Cardiac fibroblast (primary cell): ENCODE measurements at regions not wholly inside any gene's neighbourhood (a gene's known extent, or its start where the extent isn't known, plus 50 kb on each side); places are given as distances from the start of the nearest gene placed in this dataset.
"Not testable (repeated sequence)": the region's sequence is repeated elsewhere in the genome, so short reads cannot be mapped to it uniquely, and the experiment has no call there.

Source experiments
- DNase-seq, 2 donors: peaks; one replicate each; pipeline versions ENCODE4 v3.0.0 to v3.0.0-alpha.2; 2010; ENCODE audit warnings: low read depth in 2 of 2
- H3K4me3 ChIP-seq, 2 donors: replicated peaks in 1 of 2; 1 replicate in 1 of 2; 2 replicates in 1 of 2; pipeline ENCODE4 v1.5.1; 2011; ENCODE audit warnings: low read depth in 2 of 2, low read length in 2 of 2, mild to moderate bottlenecking in 2 of 2, moderate library complexity in 1 of 2
- CTCF ChIP-seq: IDR thresholded peaks from one replicate; pipeline ENCODE4 v1.5.1; 2011; ENCODE audit warnings: low read depth, mild to moderate bottlenecking, low read length, inconsistent platforms

- H3K4me3 ChIP-seq = no peak overlapping the region
- DNase-seq = no peak
- TF ChIP-seq CTCF = no peak
Measured at GRCh38 chr14:51463461-51463860, 188.2 kb upstream of the FRMD6 start.

- DNase-seq = no peak
- TF ChIP-seq CTCF = no peak
- H3K4me3 ChIP-seq = no peak overlapping the region
Measured at GRCh38 chr14:51464411-51464810, 187.3 kb upstream of the FRMD6 start.

GRCh38 chr14:51465486-51465885 is 186.2 kb upstream of the FRMD6 start:
- no peak for DNase-seq
- TF ChIP-seq CTCF = no peak
- H3K4me3 ChIP-seq = no peak overlapping the region

- not testable (repeated sequence) for H3K4me3 ChIP-seq, DNase-seq
Measured at GRCh38 chr14:51467392-51467791, 184.3 kb upstream of the FRMD6 start.

GRCh38 chr14:51468523-51468922 is 183.2 kb upstream of the FRMD6 start:
- no peak for TF ChIP-seq CTCF
- DNase-seq = no peak
- H3K4me3 ChIP-seq = no peak overlapping the region

GRCh38 chr14:51472881-51473280 is 178.8 kb upstream of the FRMD6 start:
- H3K4me3 ChIP-seq = no peak overlapping the region
- peak in 1 of 2 donors; percentile 30 for DNase-seq
- TF ChIP-seq CTCF = no peak

GRCh38 chr14:51473351-51473750 is 178.4 kb upstream of the FRMD6 start:
- H3K4me3 ChIP-seq = no peak overlapping the region
- TF ChIP-seq CTCF = no peak

More at GRCh38 chr14:51473351-51473750, 178.4 kb upstream of the FRMD6 start:
- no peak for DNase-seq
